A549 (cell line): ENCODE measurements at regions not wholly inside any gene's neighbourhood (a gene's known extent, or its start where the extent isn't known, plus 50 kb on each side); places are given as distances from the start of the nearest gene placed in this dataset.

ENCODE experiments used
- ATAC-seq, 2 experiments: fragments of 200-7000 bp in 1 of 2; fragments of >200 bp in 1 of 2; cut with Nextera tagmentation in 1 of 2; cut with Tn5 transposase in 1 of 2; 3 replicates each; pipeline versions ENCODE4 v1.8.0 to v1.9.1; 2018 to 2020; ENCODE audit warnings: mild to moderate bottlenecking in 1 of 2, moderate library complexity in 1 of 2
- CTCF ChIA-PET: fragments of 300-600 bp; sonication (Branson Sonifier 250); formaldehyde crosslinking; extraction: SDS; loops from one replicate; lab custom pipeline; 2021; ENCODE audit warnings: antibody characterized with exemption, inconsistent platforms; lab: Yijun Ruan, JAX
- POLR2A ChIA-PET: fragments of 350-600 bp; formaldehyde crosslinking; extraction: SDS; loops from one replicate; lab custom pipeline; 2021; ENCODE audit warnings: antibody characterized with exemption, inconsistent platforms; lab: Yijun Ruan, JAX
- DNase-seq, 2 experiments: peaks; one replicate each; pipeline versions ENCODE4 v3.0.0 to v3.0.0-alpha.2; 2011 to 2016; ENCODE audit warnings: low read depth in 1 of 2, low spot score in 1 of 2
- FAIRE-seq: peaks from 2 replicates; lab custom pipeline; 2011; peaks lifted over from hg19 to GRCh38; lab: Jason Lieb, UNC
- H3K27ac ChIP-seq, 2 experiments: fragments of >200 bp; sonication (Bioruptor Twin); formaldehyde crosslinking; 3 replicates each; pipeline ENCODE4 v1.5.1; 2016 to 2017
- H3K4me1 ChIP-seq: fragments of >200 bp; sonication (Bioruptor Twin); formaldehyde crosslinking; 3 replicates; pipeline ENCODE4 v1.6.1; 2016
- H3K4me2 ChIP-seq: fragments of >200 bp; sonication (Bioruptor Twin); formaldehyde crosslinking; 3 replicates; pipeline ENCODE4 v1.6.1; 2016
- H3K4me3 ChIP-seq: fragments of >200 bp; sonication (Bioruptor Twin); formaldehyde crosslinking; 3 replicates; pipeline ENCODE4 v1.5.1; 2016
- H3K9me3 ChIP-seq: fragments of >200 bp; sonication (Bioruptor Twin); formaldehyde crosslinking; 3 replicates; pipeline ENCODE4 v1.6.1; 2016
- BHLHE40 ChIP-seq: IDR thresholded peaks from 2 replicates; pipeline ENCODE4 v1.6.1; 2012; ENCODE audit warnings: low read depth, low read length, inconsistent platforms
- CBX2 ChIP-seq: fragments of 200-600 bp; sonication (generic); IDR thresholded peaks from 2 replicates; pipeline ENCODE4 v1.6.1; 2016; ENCODE audit warnings: low read depth, mild to moderate bottlenecking, borderline replicate concordance
- CHD4 ChIP-seq: fragments of 200-600 bp; sonication (generic); IDR thresholded peaks from 2 replicates; pipeline ENCODE4 v1.6.1; 2016; ENCODE audit warnings: antibody characterized with exemption, mild to moderate bottlenecking, borderline replicate concordance
- E2F6 ChIP-seq: IDR thresholded peaks from 2 replicates; pipeline ENCODE4 v1.6.1; 2012; ENCODE audit warnings: low read depth, borderline replicate concordance
- EHMT2 ChIP-seq: fragments of 200-600 bp; sonication (generic); IDR thresholded peaks from 2 replicates; pipeline ENCODE4 v1.6.1; 2016; ENCODE audit warnings: antibody characterized with exemption, low read depth, mild to moderate bottlenecking, moderate library complexity
- ESRRA ChIP-seq: fragments of 150-350 bp; IDR thresholded peaks from 2 replicates; pipeline ENCODE4 v1.6.1; 2014; ENCODE audit warnings: mild to moderate bottlenecking, low read length, borderline replicate concordance
- GATA3 ChIP-seq: IDR thresholded peaks from 2 replicates; pipeline ENCODE4 v1.6.1; 2012; ENCODE audit warnings: borderline replicate concordance
- HEYL ChIP-seq: fragments of 250-450 bp; sonication (Bioruptor Pico); IDR thresholded peaks from 2 replicates; pipeline ENCODE4 v1.8.0; 2021; ENCODE audit warnings: mild to moderate bottlenecking, moderate library complexity
- HOXB13 ChIP-seq: fragments of 250-450 bp; sonication (Bioruptor Pico); IDR thresholded peaks from 2 replicates; pipeline ENCODE4 v1.5.0; 2020; ENCODE audit warnings: low read depth, mild to moderate bottlenecking, moderate library complexity
- KDM1A ChIP-seq: fragments of 200-600 bp; sonication (generic); IDR thresholded peaks from 2 replicates; pipeline ENCODE4 v1.6.1; 2016; ENCODE audit warnings: low read depth, mild to moderate bottlenecking
- MAFK ChIP-seq: fragments of 450-650 bp; IDR thresholded peaks from 2 replicates; pipeline ENCODE4 v1.6.1; 2014; ENCODE audit not compliant: partially characterized antibody
- MYC ChIP-seq: IDR thresholded peaks from 2 replicates; pipeline ENCODE4 v1.6.1; 2012; ENCODE audit warnings: mild to moderate bottlenecking, inconsistent platforms, low read length, improper control_type of control experiment, borderline replicate concordance
- PHF8 ChIP-seq: fragments of 200-600 bp; sonication (generic); IDR thresholded peaks from 2 replicates; pipeline ENCODE4 v1.6.1; 2016; ENCODE audit warnings: low read depth, mild to moderate bottlenecking, antibody characterized with exemption, moderate library complexity, borderline replicate concordance
- POLR2A ChIP-seq: IDR thresholded peaks from 2 replicates; pipeline ENCODE4 v1.6.1; 2012; ENCODE audit warnings: mild to moderate bottlenecking, low read length
- POLR2AphosphoS2 ChIP-seq: conservative IDR thresholded peaks from 2 replicates; pipeline ENCODE4 v1.6.1; 2012; ENCODE audit warnings: low read length, improper control_type of control experiment, inconsistent platforms
- RCOR1 ChIP-seq: fragments of 150-350 bp; IDR thresholded peaks from 2 replicates; pipeline ENCODE4 v1.6.1; 2014; ENCODE audit warnings: antibody characterized with exemption, low read length, low read depth
- RFX5 ChIP-seq: fragments of 450-650 bp; IDR thresholded peaks from 2 replicates; pipeline ENCODE4 v1.7.1; 2014; ENCODE audit warnings: antibody characterized with exemption, mild to moderate bottlenecking, moderate library complexity
- ZC3H11A ChIP-seq: fragments of 450-650 bp; IDR thresholded peaks from 2 replicates; pipeline ENCODE4 v1.6.1; 2014; ENCODE audit warnings: antibody characterized with exemption, mild to moderate bottlenecking
- ZFP36 ChIP-seq: fragments of 450-650 bp; IDR thresholded peaks from 2 replicates; pipeline ENCODE4 v1.6.1; 2014; ENCODE audit warnings: borderline replicate concordance; ENCODE audit not compliant: partially characterized antibody
- ZNF302 ChIP-seq: fragments of 250-450 bp; sonication (Bioruptor Pico); IDR thresholded peaks from 2 replicates; pipeline ENCODE4 v1.9.0; 2021; ENCODE audit warnings: inconsistent platforms, mild to moderate bottlenecking, moderate library complexity
- WGBS: methylation state at CpG from one replicate; pipeline ENCODE4 v1.1.6; 2017; ENCODE audit errors: missing lambda C conversion rate; 5-methylcytosine and 5-hydroxymethylcytosine counted together
- TF ChIP-seq, protein P1 (sequence below): fragments of 250-450 bp; sonication (Bioruptor Pico); IDR thresholded peaks from 2 replicates; pipeline ENCODE4 v1.5.0; 2021; ENCODE audit warnings: mild to moderate bottlenecking, moderate library complexity, borderline replicate concordance
- TF ChIP-seq, protein P2 (sequence below): fragments of 250-450 bp; sonication (Bioruptor Pico); IDR thresholded peaks from 2 replicates; pipeline ENCODE4 v1.5.0; 2020; ENCODE audit warnings: low read depth, mild to moderate bottlenecking, moderate library complexity
- TF ChIP-seq, protein P3 (sequence below): IDR thresholded peaks from 2 replicates; pipeline ENCODE4 v1.6.1; 2012

DNA sequence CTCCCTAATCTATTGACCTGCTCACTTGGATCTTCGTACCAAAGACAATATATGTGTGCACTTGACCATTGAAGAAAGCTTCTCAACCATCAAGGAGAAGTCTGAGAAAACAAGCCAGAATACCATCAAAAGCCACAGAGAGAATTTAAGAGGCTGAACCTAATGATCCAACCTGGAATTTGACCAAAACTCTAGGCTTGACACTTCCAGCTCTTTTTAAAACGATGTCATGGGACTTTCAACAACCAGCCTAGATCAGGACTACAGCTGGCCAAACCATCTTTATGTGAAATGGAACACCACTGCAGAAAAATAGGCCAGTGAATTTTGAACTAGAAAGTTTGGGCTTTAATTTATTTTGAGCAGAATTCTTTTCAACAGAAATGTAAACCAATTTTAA, 444.4 kb downstream of the LTN1 start:
- ATAC-seq (no peak), FAIRE-seq (no peak), DNase-seq (no peak)
- 0% methylated on average over 2 of the region's 2 CpGs for WGBS
- Histone ChIP-seq H3K4me2 (no peak overlapping the region), H3K9me3 (no peaks in the 10 kb centered on the region), H3K27ac (no peak overlapping the region), H3K4me3 (no peak overlapping the region), H3K4me1 (no peaks in the 10 kb centered on the region)
- TF ChIP-seq BHLHE40 (no peak), RCOR1 (no peak), ESRRA (no peak), PHF8 (no peak), POLR2A (no peak)
- ChIA-PET POLR2A (no interaction called here), CTCF (no interaction called here)

GRCh38 chr21:28547766-28548165, 444.9 kb downstream of the LTN1 start:
- H3K9me3 ChIP-seq = no peaks in the 10 kb centered on the region
- TF ChIP-seq RFX5 (no peak), CBX2 (no peak), HOXB13 (CRISPR knock-in tag) (no peak), POLR2AphosphoS2 (no peak), MAFK (no peak), GATA3 (no peak)
- TF ChIP-seq, protein P1, sequence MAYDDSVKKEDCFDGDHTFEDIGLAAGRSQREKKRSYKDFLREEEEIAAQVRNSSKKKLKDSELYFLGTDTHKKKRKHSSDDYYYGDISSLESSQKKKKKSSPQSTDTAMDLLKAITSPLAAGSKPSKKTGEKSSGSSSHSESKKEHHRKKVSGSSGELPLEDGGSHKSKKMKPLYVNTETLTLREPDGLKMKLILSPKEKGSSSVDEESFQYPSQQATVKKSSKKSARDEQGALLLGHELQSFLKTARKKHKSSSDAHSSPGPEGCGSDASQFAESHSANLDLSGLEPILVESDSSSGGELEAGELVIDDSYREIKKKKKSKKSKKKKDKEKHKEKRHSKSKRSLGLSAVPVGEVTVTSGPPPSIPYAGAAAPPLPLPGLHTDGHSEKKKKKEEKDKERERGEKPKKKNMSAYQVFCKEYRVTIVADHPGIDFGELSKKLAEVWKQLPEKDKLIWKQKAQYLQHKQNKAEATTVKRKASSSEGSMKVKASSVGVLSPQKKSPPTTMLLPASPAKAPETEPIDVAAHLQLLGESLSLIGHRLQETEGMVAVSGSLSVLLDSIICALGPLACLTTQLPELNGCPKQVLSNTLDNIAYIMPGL (CRISPR knock-in tag) = no peak
- TF ChIP-seq, all 56 proteins: peak for 0
- FAIRE-seq (no peak), ATAC-seq (no peak), DNase-seq (no peak)
- Histone ChIP-seq H3K27ac (no peak overlapping the region), H3K4me3 (no peak overlapping the region), H3K4me2 (no peak overlapping the region), H3K4me1 (no peaks in the 10 kb centered on the region)
- ChIA-PET POLR2A (no interaction called here), CTCF (no interaction called here)
- WGBS = 13% methylated on average over 3 of the region's 3 CpGs

DNA sequence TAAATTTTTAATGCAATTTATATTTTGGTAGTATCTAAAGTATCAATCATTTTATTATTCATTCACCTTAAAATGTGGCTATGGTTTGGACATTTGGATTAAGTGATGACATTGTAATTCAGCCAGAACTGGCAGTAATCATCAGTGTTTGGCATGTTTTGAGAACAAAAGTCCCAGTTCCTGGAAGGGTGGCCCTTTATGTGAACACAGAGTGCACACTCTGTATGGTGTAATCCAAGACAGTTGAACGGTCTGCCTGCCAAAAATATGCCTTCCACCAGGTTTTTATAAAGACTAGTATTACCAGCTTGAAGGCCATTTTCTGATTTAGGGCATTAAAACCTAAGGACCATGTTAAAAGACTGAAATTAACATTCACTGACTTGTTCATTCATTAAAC, 448.7 kb downstream of the LTN1 start:
- POLR2A ChIA-PET = no interaction called here
- ATAC-seq (no peak), DNase-seq (no peak), FAIRE-seq (no peak)
- H3K27ac ChIP-seq = no peak overlapping the region
- TF ChIP-seq CHD4 (no peak), KDM1A (no peak), HEYL (CRISPR knock-in tag) (no peak)
- 7% methylated on average over 1 of the region's 1 CpG for WGBS
- CTCF ChIA-PET = no interaction called here
- H3K4me3 ChIP-seq = no peak overlapping the region
- H3K4me2 ChIP-seq = no peak overlapping the region
- no peaks in the 10 kb centered on the region for H3K4me1 ChIP-seq
- no peaks in the 10 kb centered on the region for H3K9me3 ChIP-seq

DNA sequence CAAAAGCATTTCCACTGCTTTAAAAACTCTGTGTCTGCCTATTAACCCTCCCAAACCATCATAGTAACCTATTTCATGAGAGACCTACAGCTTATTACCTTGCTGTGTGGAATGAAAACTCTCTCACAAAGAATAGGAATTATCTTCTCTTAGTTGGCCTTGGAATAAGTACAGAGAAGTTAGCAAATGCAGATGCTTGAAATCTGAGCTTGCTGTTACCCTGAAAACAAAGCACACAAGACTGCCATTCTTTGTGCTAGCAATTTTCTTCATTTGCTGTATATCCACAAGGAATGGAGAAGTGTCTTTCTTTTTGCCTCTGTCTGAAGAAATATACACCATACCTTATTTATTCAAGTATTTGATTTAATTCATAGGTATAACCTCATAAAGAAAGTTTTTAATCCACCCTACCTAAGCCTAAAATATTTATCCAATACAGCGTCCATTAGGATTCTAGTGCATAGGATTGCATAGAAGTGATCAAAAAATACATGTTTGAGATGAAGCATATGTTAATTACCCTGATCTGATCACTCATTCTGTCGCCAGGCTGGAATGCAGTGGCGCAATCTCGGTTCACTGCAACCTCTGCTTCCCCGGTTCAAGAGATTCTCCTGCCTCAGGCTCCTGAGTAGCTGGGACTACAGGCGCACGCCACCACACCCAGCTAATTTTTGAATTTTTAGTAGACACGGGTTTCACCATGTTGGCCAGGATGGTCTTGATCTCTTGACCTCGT, 451.1 kb downstream of the LTN1 start:
- H3K27ac ChIP-seq = no peak overlapping the region
- H3K4me2 ChIP-seq = no peak overlapping the region
- H3K4me1 ChIP-seq = no peaks in the 10 kb centered on the region
- CTCF ChIA-PET = no interaction called here
- H3K9me3 ChIP-seq = no peaks in the 10 kb centered on the region
- ATAC-seq = no peak
- POLR2A ChIA-PET = no interaction called here
- no peak for TF ChIP-seq KDM1A
- TF ChIP-seq POLR2AphosphoS2 = no peak
- TF ChIP-seq MYC = no peak
- TF ChIP-seq, protein P2, sequence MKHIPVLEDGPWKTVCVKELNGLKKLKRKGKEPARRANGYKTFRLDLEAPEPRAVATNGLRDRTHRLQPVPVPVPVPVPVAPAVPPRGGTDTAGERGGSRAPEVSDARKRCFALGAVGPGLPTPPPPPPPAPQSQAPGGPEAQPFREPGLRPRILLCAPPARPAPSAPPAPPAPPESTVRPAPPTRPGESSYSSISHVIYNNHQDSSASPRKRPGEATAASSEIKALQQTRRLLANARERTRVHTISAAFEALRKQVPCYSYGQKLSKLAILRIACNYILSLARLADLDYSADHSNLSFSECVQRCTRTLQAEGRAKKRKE (CRISPR knock-in tag) = no peak
- TF ChIP-seq ZNF302 = no peak
- TF ChIP-seq E2F6 = no peak
- no peak for TF ChIP-seq ZFP36
- TF ChIP-seq, protein P3, sequence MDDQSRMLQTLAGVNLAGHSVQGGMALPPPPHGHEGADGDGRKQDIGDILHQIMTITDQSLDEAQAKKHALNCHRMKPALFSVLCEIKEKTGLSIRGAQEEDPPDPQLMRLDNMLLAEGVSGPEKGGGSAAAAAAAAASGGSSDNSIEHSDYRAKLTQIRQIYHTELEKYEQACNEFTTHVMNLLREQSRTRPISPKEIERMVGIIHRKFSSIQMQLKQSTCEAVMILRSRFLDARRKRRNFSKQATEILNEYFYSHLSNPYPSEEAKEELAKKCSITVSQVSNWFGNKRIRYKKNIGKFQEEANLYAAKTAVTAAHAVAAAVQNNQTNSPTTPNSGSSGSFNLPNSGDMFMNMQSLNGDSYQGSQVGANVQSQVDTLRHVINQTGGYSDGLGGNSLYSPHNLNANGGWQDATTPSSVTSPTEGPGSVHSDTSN = no peak
- TF ChIP-seq POLR2A = no peak
- TF ChIP-seq ZC3H11A = no peak
- TF ChIP-seq EHMT2 = no peak
- TF ChIP-seq, all 56 proteins: peak for 0
- DNase-seq (no peak), FAIRE-seq (no peak)
- 50% methylated on average over 9 of the region's 9 CpGs for WGBS
- no peak overlapping the region for H3K4me3 ChIP-seq
